ENCODE measurements at regions not wholly inside any gene's neighbourhood (a gene's known extent, or its start where the extent isn't known, plus 50 kb on each side); places are given as distances from the start of the nearest gene placed in this dataset.

GRCh38 chr11:109480251-109480650 is 58.3 kb downstream of the C11orf87 start:
- H3K9me3 Mint-ChIP-seq: peaks cover 0 to 8% of the 10 kb centered on the region in 2 donors
- ATAC-seq (replicated peaks): no peak
- H3K36me3 Mint-ChIP-seq (ENCODE audit: insufficient read depth): no peaks in the 10 kb centered on the region
- H3K4me3 Mint-ChIP-seq: no peak overlapping the region
- DNase-seq: no peak
- H3K27me3 Mint-ChIP-seq: no peaks in the 10 kb centered on the region
- H3K4me1 Mint-ChIP-seq (ENCODE audit: low read depth in 2 of 2): no peaks in the 10 kb centered on the region
- no peak overlapping the region for H3K27ac Mint-ChIP-seq

DNA sequence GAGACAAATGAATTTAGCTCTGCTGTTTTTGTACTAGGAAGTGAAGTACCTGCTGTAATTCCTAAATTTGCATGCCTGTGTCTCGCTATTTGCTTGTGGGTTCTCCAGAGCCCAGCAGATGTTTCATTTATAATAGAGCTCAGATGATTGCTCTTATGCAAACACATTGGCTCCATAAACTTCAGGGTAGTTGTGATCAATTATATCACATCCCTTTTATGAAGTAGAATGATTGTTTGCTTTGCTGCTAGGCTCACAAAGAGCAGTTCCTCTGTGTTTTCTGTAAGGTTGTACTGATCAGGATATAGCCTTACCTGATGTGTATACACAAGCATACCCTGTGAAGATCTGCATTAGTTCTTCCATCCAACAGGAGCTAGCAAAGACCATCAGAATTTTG is 64.1 kb downstream of the C11orf87 start:
- no peak for ATAC-seq (replicated peaks)
- Mint-ChIP-seq H3K4me1 (ENCODE audit: low read depth in 2 of 2) (no peaks in the 10 kb centered on the region), H3K27ac (no peak overlapping the region), H3K36me3 (ENCODE audit: insufficient read depth) (no peaks in the 10 kb centered on the region), H3K27me3 (no peaks in the 10 kb centered on the region), H3K9me3 (peaks cover 0 to 1% of the 10 kb centered on the region in 2 donors), H3K4me3 (no peak overlapping the region)
- DNase-seq: no peak

- peaks cover 1 to 2% of the 10 kb centered on the region in 2 donors for H3K9me3 Mint-ChIP-seq
- no peak for ATAC-seq (replicated peaks)
- H3K36me3 Mint-ChIP-seq (ENCODE audit: insufficient read depth): no peaks in the 10 kb centered on the region
- no peak for DNase-seq
- H3K4me1 Mint-ChIP-seq (ENCODE audit: low read depth in 2 of 2): no peaks in the 10 kb centered on the region
- H3K27ac Mint-ChIP-seq: no peak overlapping the region
- no peaks in the 10 kb centered on the region for H3K27me3 Mint-ChIP-seq
- no peak overlapping the region for H3K4me3 Mint-ChIP-seq
Measured at GRCh38 chr11:109490953-109491635, 69.1 kb downstream of the C11orf87 start.

DNA sequence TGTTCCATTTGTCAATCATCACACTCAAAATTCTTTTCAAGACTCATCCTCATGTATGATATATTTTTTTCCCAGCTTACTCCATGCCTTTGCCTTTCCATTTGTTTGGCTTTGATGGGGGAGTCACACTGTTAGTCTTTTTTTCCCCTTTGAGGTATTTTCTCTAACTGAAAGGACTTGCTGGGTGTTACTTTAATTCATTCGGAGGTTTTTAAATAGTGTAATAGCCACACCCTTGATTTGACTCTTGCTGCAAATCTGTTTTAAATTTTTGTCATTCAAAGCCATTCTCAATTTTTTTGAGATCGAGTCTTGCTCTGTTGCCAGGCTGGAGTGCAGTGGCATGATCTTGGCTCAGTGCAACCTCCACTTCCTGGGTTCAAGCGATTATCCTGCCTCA is 84.1 kb downstream of the C11orf87 start:
- Mint-ChIP-seq H3K36me3 (ENCODE audit: insufficient read depth) (no peaks in the 10 kb centered on the region), H3K27me3 (no peaks in the 10 kb centered on the region), H3K9me3 (peaks cover 0 to 1% of the 10 kb centered on the region in 2 donors), H3K27ac (no peak overlapping the region), H3K4me3 (no peak overlapping the region), H3K4me1 (ENCODE audit: low read depth in 2 of 2) (no peaks in the 10 kb centered on the region)
- DNase-seq (no peak), ATAC-seq (replicated peaks) (no peak)

GRCh38 chr11:109507331-109507730 is 85.3 kb downstream of the C11orf87 start:
- H3K27ac Mint-ChIP-seq: no peak overlapping the region
- ATAC-seq (replicated peaks) (no peak), DNase-seq (no peak)
- no peaks in the 10 kb centered on the region for H3K4me1 Mint-ChIP-seq (ENCODE audit: low read depth in 2 of 2)
- H3K27me3 Mint-ChIP-seq: no peaks in the 10 kb centered on the region
- H3K36me3 Mint-ChIP-seq (ENCODE audit: insufficient read depth): no peaks in the 10 kb centered on the region
- H3K4me3 Mint-ChIP-seq: no peak overlapping the region
- peaks cover 0 to 1% of the 10 kb centered on the region in 2 donors for H3K9me3 Mint-ChIP-seq

- ATAC-seq (replicated peaks) (no peak), DNase-seq (no peak)
- H3K27me3 Mint-ChIP-seq: no peaks in the 10 kb centered on the region
- no peaks in the 10 kb centered on the region for H3K4me1 Mint-ChIP-seq (ENCODE audit: low read depth in 2 of 2)
- H3K4me3 Mint-ChIP-seq: no peak overlapping the region
- no peak overlapping the region for H3K27ac Mint-ChIP-seq
- H3K9me3 Mint-ChIP-seq: peaks cover 0 to 4% of the 10 kb centered on the region in 2 donors
- no peaks in the 10 kb centered on the region for H3K36me3 Mint-ChIP-seq (ENCODE audit: insufficient read depth)
Measured at GRCh38 chr11:109507836-109508561, 86.0 kb downstream of the C11orf87 start.

- no peak overlapping the region for H3K4me3 Mint-ChIP-seq
- no peaks in the 10 kb centered on the region for H3K27me3 Mint-ChIP-seq
- H3K9me3 Mint-ChIP-seq: peaks cover 0 to 5% of the 10 kb centered on the region in 2 donors
- no peak overlapping the region for H3K27ac Mint-ChIP-seq
- DNase-seq (no peak), ATAC-seq (replicated peaks) (no peak)
- H3K36me3 Mint-ChIP-seq (ENCODE audit: insufficient read depth): no peaks in the 10 kb centered on the region
- no peaks in the 10 kb centered on the region for H3K4me1 Mint-ChIP-seq (ENCODE audit: low read depth in 2 of 2)
Measured at GRCh38 chr11:109508943-109509342, 87.0 kb downstream of the C11orf87 start.

- no peak overlapping the region for H3K4me3 Mint-ChIP-seq
- H3K9me3 Mint-ChIP-seq: peaks cover 10 to 11% of the 10 kb centered on the region in 2 donors
- no peak overlapping the region for H3K27ac Mint-ChIP-seq
- H3K36me3 Mint-ChIP-seq (ENCODE audit: insufficient read depth): no peaks in the 10 kb centered on the region
- DNase-seq: no peak
- H3K4me1 Mint-ChIP-seq (ENCODE audit: low read depth in 2 of 2): no peaks in the 10 kb centered on the region
- ATAC-seq (replicated peaks): no peak
- H3K27me3 Mint-ChIP-seq: no peaks in the 10 kb centered on the region
Measured at GRCh38 chr11:109510316-109510715, 88.3 kb downstream of the C11orf87 start.

GRCh38 chr11:109511598-109511997 is 89.6 kb downstream of the C11orf87 start:
- Mint-ChIP-seq H3K36me3 (ENCODE audit: insufficient read depth) (no peaks in the 10 kb centered on the region), H3K27me3 (no peaks in the 10 kb centered on the region), H3K27ac (no peak overlapping the region), H3K4me3 (no peak overlapping the region), H3K4me1 (ENCODE audit: low read depth in 2 of 2) (no peaks in the 10 kb centered on the region), H3K9me3 (peaks cover 10 to 11% of the 10 kb centered on the region in 2 donors)
- ATAC-seq (replicated peaks): no peak
- no peak for DNase-seq

DNA sequence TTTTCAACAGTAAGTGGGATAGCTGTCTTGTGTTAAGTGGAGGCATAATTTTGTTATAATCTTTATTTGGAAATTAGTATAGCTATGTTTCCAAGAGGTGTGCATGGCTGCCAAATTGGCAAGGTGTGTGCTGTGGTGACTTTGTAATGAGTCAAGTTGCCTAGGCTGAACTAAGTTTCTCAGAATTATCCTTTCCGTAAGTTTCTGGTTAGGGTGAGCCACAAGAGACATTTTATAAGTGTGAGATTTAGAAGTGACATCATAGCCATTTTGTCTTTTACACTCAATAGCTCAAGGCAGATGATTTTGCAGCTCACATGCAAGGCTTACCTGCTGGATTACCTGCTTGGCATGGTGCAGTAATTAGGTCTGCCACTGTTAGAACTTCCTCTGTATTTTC is 90.3 kb downstream of the C11orf87 start:
- H3K36me3 Mint-ChIP-seq (ENCODE audit: insufficient read depth): no peaks in the 10 kb centered on the region
- H3K4me3 Mint-ChIP-seq: no peak overlapping the region
- no peak for ATAC-seq (replicated peaks)
- peaks cover 10 to 11% of the 10 kb centered on the region in 2 donors for H3K9me3 Mint-ChIP-seq
- H3K27me3 Mint-ChIP-seq: no peaks in the 10 kb centered on the region
- H3K27ac Mint-ChIP-seq: no peak overlapping the region
- no peak for DNase-seq
- H3K4me1 Mint-ChIP-seq (ENCODE audit: low read depth in 2 of 2): no peaks in the 10 kb centered on the region

GRCh38 chr11:109512680-109513079 is 90.7 kb downstream of the C11orf87 start:
- H3K27ac Mint-ChIP-seq: no peak overlapping the region
- H3K9me3 Mint-ChIP-seq: peaks cover 10 to 11% of the 10 kb centered on the region in 2 donors
- ATAC-seq (replicated peaks): no peak
- DNase-seq: no peak
- H3K4me1 Mint-ChIP-seq (ENCODE audit: low read depth in 2 of 2): no peaks in the 10 kb centered on the region
- H3K4me3 Mint-ChIP-seq: no peak overlapping the region
- H3K27me3 Mint-ChIP-seq: no peaks in the 10 kb centered on the region
- no peaks in the 10 kb centered on the region for H3K36me3 Mint-ChIP-seq (ENCODE audit: insufficient read depth)

GRCh38 chr11:109514313-109515018 is 92.5 kb downstream of the C11orf87 start:
- Mint-ChIP-seq H3K27ac (no peak overlapping the region), H3K27me3 (no peaks in the 10 kb centered on the region), H3K4me1 (ENCODE audit: low read depth in 2 of 2) (no peaks in the 10 kb centered on the region), H3K4me3 (no peak overlapping the region), H3K9me3 (peaks cover 8 to 11% of the 10 kb centered on the region in 2 donors), H3K36me3 (ENCODE audit: insufficient read depth) (no peaks in the 10 kb centered on the region)
- no peak for ATAC-seq (replicated peaks)
- DNase-seq: no peak

GRCh38 chr11:109519253-109519652 is 97.3 kb downstream of the C11orf87 start:
- Mint-ChIP-seq H3K4me1 (ENCODE audit: low read depth in 2 of 2) (no peaks in the 10 kb centered on the region), H3K27me3 (no peaks in the 10 kb centered on the region), H3K4me3 (no peak overlapping the region), H3K27ac (no peak overlapping the region), H3K36me3 (ENCODE audit: insufficient read depth) (no peaks in the 10 kb centered on the region), H3K9me3 (peaks cover 11 to 27% of the 10 kb centered on the region in 2 donors)
- ATAC-seq (replicated peaks): no peak
- DNase-seq: no peak
